A549 (cell line): ENCODE measurements at regions not wholly inside any gene's neighbourhood (a gene's known extent, or its start where the extent isn't known, plus 50 kb on each side); places are given as distances from the start of the nearest gene placed in this dataset.

Experiments
- CTCF ChIP-seq: fragments of >200 bp; sonication (Bioruptor Twin); formaldehyde crosslinking; IDR thresholded peaks from 3 replicates; pipeline ENCODE4 v1.5.1; 2016
- EP300 ChIP-seq, 2 experiments: fragments of >200 bp; sonication (Bioruptor Twin); formaldehyde crosslinking; IDR thresholded peaks; 2 replicates in 1 of 2; 3 replicates in 1 of 2; pipeline ENCODE4 v1.6.1; 2016 to 2017
- NR3C1 ChIP-seq: fragments of >200 bp; sonication (Bioruptor Twin); formaldehyde crosslinking; IDR thresholded peaks from 3 replicates; pipeline ENCODE4 v1.6.1; 2017
- POLR2A ChIP-seq: IDR thresholded peaks from 2 replicates; pipeline ENCODE4 v1.6.1; 2012; ENCODE audit warnings: mild to moderate bottlenecking, low read length
- REST ChIP-seq: fragments of 200-600 bp; sonication (generic); IDR thresholded peaks from 2 replicates; pipeline ENCODE4 v1.6.1; 2016; ENCODE audit warnings: antibody characterized with exemption, mild to moderate bottlenecking, moderate library complexity

- no peak for TF ChIP-seq CTCF
- TF ChIP-seq EP300 (IDR thresholded peaks at IDR 0.05) = no peak
- no peak for TF ChIP-seq REST
- TF ChIP-seq NR3C1 = no peak
- TF ChIP-seq POLR2A = no peak
Measured at GRCh38 chr20:9971746-9972145, 63.0 kb upstream of the ANKEF1 start.
